CD4-positive, CD25-positive, alpha-beta regulatory T cell (primary cell): ENCODE measurements at regions not wholly inside any gene's neighbourhood (a gene's known extent, or its start where the extent isn't known, plus 50 kb on each side); places are given as distances from the start of the nearest gene placed in this dataset.
"Not testable (repeated sequence)": the region's sequence is repeated elsewhere in the genome, so short reads cannot be mapped to it uniquely, and the experiment has no call there.

Experiments
- ATAC-seq, 2 donors: fragments of 150-1000 bp; cut with Tn5 transposase; one replicate each; pipeline ENCODE4 v1.10.0; 2021; ENCODE audit warnings: low read depth in 2 of 2, moderate number of reproducible peaks in 2 of 2, moderate library complexity in 1 of 2
- DNase-seq, 3 donors: peaks; one replicate each; pipeline versions ENCODE4 v3.0.0 to v3.0.0-alpha.2; 2012 to 2022; ENCODE audit warnings: mixed read lengths in 1 of 3
- H3K27ac ChIP-seq: one replicate; pipeline ENCODE4 v1.7.0; 2013; ENCODE audit warnings: mild to moderate bottlenecking, low read length; ENCODE audit not compliant: insufficient read depth, poor library complexity, severe bottlenecking
- H3K27me3 ChIP-seq: one replicate; pipeline ENCODE4 v1.7.0; 2013; ENCODE audit warnings: low read length; ENCODE audit not compliant: control insufficient read depth, insufficient read depth
- H3K36me3 ChIP-seq: one replicate; pipeline ENCODE4 v1.7.0; 2013; ENCODE audit warnings: mild to moderate bottlenecking, low read length, moderate library complexity; ENCODE audit not compliant: control insufficient read depth, insufficient read depth
- H3K4me1 ChIP-seq: 2 replicates; pipeline ENCODE4 v1.7.0; 2013; ENCODE audit warnings: mild to moderate bottlenecking, low read length; ENCODE audit not compliant: insufficient read depth, control insufficient read depth, poor library complexity, severe bottlenecking
- H3K4me3 ChIP-seq: one replicate; pipeline ENCODE4 v1.7.0; 2013; ENCODE audit warnings: low read depth, mild to moderate bottlenecking, low read length, moderate library complexity
- H3K9me3 ChIP-seq, 2 experiments: 1 replicate in 1 of 2; 2 replicates in 1 of 2; pipeline ENCODE4 v1.7.0; 2013; ENCODE audit warnings: low read length in 2 of 2, mild to moderate bottlenecking in 1 of 2, moderate library complexity in 1 of 2; ENCODE audit not compliant: control insufficient read depth in 2 of 2
- H3K27ac Mint-ChIP-seq, 3 donors: one replicate each; pipeline ENCODE4 v1.8.0; 2020 to 2022; ENCODE audit warnings: mild to moderate bottlenecking in 3 of 3, mixed read lengths in 3 of 3, moderate library complexity in 2 of 3
- H3K27me3 Mint-ChIP-seq: one replicate; pipeline ENCODE4 v1.8.0; 2022; ENCODE audit warnings: mild to moderate bottlenecking, mixed read lengths
- H3K36me3 Mint-ChIP-seq: one replicate; pipeline ENCODE4 v1.8.0; 2020; ENCODE audit warnings: mixed read lengths
- H3K4me1 Mint-ChIP-seq, 4 donors: one replicate each; pipeline ENCODE4 v1.8.0; 2020 to 2022; ENCODE audit warnings: mixed read lengths in 4 of 4, mild to moderate bottlenecking in 1 of 4
- H3K4me3 Mint-ChIP-seq, 4 donors: one replicate each; pipeline ENCODE4 v1.8.0; 2020 to 2022; ENCODE audit warnings: mild to moderate bottlenecking in 4 of 4, mixed read lengths in 4 of 4, moderate library complexity in 3 of 4
- H3K9me3 Mint-ChIP-seq, 7 donors: one replicate each; pipeline ENCODE4 v1.8.0; 2020 to 2022; ENCODE audit warnings: mixed read lengths in 7 of 7, mild to moderate bottlenecking in 3 of 7, moderate library complexity in 2 of 7

GRCh38 chr2:87456477-87457128 is 291.3 kb upstream of the PLGLB2 start:
- H3K36me3 ChIP-seq, H3K36me3 Mint-ChIP-seq, H3K4me1 ChIP-seq, H3K9me3 ChIP-seq, H3K27me3 ChIP-seq, H3K27me3 Mint-ChIP-seq, H3K9me3 Mint-ChIP-seq: not testable (repeated sequence)
- DNase-seq: peak in 1 of 3 donors; percentile 43
- H3K27ac ChIP-seq: peak overlapping the region; percentile 74
- Mint-ChIP-seq H3K27ac (peak overlapping the region in 1 of 3 donors; percentile 91), H3K4me3 (peak overlapping the region; percentile 80 to 94 (median 84)), H3K4me1 (peaks cover 0 to 16% (median 0%) of the 10 kb centered on the region in 4 donors)
- peak overlapping the region; percentile 64 for H3K4me3 ChIP-seq
- ATAC-seq: peak; percentile 58 to 61

- H3K27me3 ChIP-seq, H3K27me3 Mint-ChIP-seq, H3K4me3 Mint-ChIP-seq, H3K36me3 Mint-ChIP-seq, H3K9me3 ChIP-seq, DNase-seq, H3K4me3 ChIP-seq, H3K9me3 Mint-ChIP-seq, H3K4me1 ChIP-seq, H3K36me3 ChIP-seq, H3K27ac Mint-ChIP-seq: not testable (repeated sequence)
- peaks cover 0 to 16% (median 0%) of the 10 kb centered on the region in 4 donors for H3K4me1 Mint-ChIP-seq
- H3K27ac ChIP-seq: peak overlapping the region; percentile 74
- ATAC-seq: peak in 1 of 2 donors; percentile 10
Measured at GRCh38 chr2:87457129-87457499, 290.8 kb upstream of the PLGLB2 start.

GRCh38 chr2:87458938-87459337 is 288.9 kb upstream of the PLGLB2 start:
- not testable (repeated sequence) for H3K9me3 ChIP-seq, H3K27me3 Mint-ChIP-seq, H3K36me3 Mint-ChIP-seq, H3K4me1 ChIP-seq, H3K36me3 ChIP-seq, DNase-seq, H3K9me3 Mint-ChIP-seq, H3K27me3 ChIP-seq
- Mint-ChIP-seq H3K4me3 (peak overlapping the region; percentile 66 to 94 (median 83)), H3K4me1 (peaks cover 0 to 13% (median under 1%) of the 10 kb centered on the region in 4 donors), H3K27ac (peak overlapping the region in 1 of 3 donors; percentile 90)
- Histone ChIP-seq H3K4me3 (peak overlapping the region; percentile 81), H3K27ac (peak overlapping the region; percentile 65)
- ATAC-seq: peak; percentile 35 to 43

- H3K4me1 Mint-ChIP-seq: peaks cover 2 to 17% (median 6%) of the 10 kb centered on the region in 4 donors
- not testable (repeated sequence) for H3K27me3 ChIP-seq, H3K9me3 Mint-ChIP-seq, H3K4me3 ChIP-seq, H3K4me3 Mint-ChIP-seq, ATAC-seq, H3K4me1 ChIP-seq, H3K27ac Mint-ChIP-seq, H3K36me3 ChIP-seq, DNase-seq, H3K27me3 Mint-ChIP-seq, H3K9me3 ChIP-seq, H3K36me3 Mint-ChIP-seq
- H3K27ac ChIP-seq: peak overlapping the region; percentile 14
Measured at GRCh38 chr2:87460104-87460503, 287.8 kb upstream of the PLGLB2 start.

- H3K27ac Mint-ChIP-seq, H3K36me3 Mint-ChIP-seq, H3K27ac ChIP-seq, DNase-seq, H3K9me3 Mint-ChIP-seq, ATAC-seq, H3K9me3 ChIP-seq, H3K4me3 ChIP-seq, H3K27me3 ChIP-seq, H3K36me3 ChIP-seq, H3K4me1 ChIP-seq, H3K4me3 Mint-ChIP-seq, H3K27me3 Mint-ChIP-seq: not testable (repeated sequence)
- peaks cover 4 to 22% (median 9%) of the 10 kb centered on the region in 4 donors for H3K4me1 Mint-ChIP-seq
Measured at GRCh38 chr2:87460662-87461061, 287.2 kb upstream of the PLGLB2 start.

- not testable (repeated sequence) for H3K27ac Mint-ChIP-seq, H3K27me3 ChIP-seq, ATAC-seq, H3K36me3 Mint-ChIP-seq, H3K27me3 Mint-ChIP-seq, H3K4me1 ChIP-seq, DNase-seq, H3K36me3 ChIP-seq, H3K4me3 ChIP-seq, H3K27ac ChIP-seq, H3K9me3 Mint-ChIP-seq, H3K9me3 ChIP-seq
- Mint-ChIP-seq H3K4me1 (peaks cover 5 to 31% (median 13%) of the 10 kb centered on the region in 4 donors), H3K4me3 (peak overlapping the region in 1 of 4 donors; percentile 60)
Measured at GRCh38 chr2:87461671-87462070, 286.2 kb upstream of the PLGLB2 start.

GRCh38 chr2:87464219-87464618 is 283.7 kb upstream of the PLGLB2 start:
- H3K27ac Mint-ChIP-seq: peak overlapping the region; percentile 44 to 96 (median 65)
- not testable (repeated sequence) for H3K9me3 ChIP-seq, H3K27me3 Mint-ChIP-seq, H3K9me3 Mint-ChIP-seq, ATAC-seq, H3K27me3 ChIP-seq, H3K4me3 ChIP-seq, H3K36me3 ChIP-seq, H3K27ac ChIP-seq, H3K36me3 Mint-ChIP-seq, DNase-seq
- H3K4me1 Mint-ChIP-seq: peaks cover 6 to 36% (median 17%) of the 10 kb centered on the region in 4 donors
- peaks cover 17% of the 10 kb centered on the region for H3K4me1 ChIP-seq
- H3K4me3 Mint-ChIP-seq: peak overlapping the region in 3 of 4 donors; percentile 57 to 83 (median 78)

DNA sequence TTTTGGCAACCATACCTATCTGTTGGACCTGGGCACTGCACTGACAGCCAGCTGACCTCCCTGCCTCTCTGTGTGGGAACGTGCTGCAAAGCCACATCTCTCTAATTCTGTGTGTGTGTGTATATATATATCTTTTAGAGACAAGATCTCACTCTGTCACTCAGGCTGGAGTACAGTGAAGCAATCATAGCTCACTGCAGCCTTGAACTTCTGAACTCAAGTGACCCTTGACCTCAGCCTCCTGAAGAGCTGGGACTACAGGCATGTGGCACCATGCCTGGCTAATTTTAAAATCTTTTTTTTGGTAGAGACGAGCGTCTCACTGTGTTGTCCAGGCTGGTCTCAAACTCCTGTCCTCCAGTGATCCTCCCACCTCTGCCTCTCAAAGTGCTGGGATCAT is 282.2 kb upstream of the PLGLB2 start:
- not testable (repeated sequence) for H3K27me3 ChIP-seq, H3K9me3 ChIP-seq, H3K4me3 ChIP-seq, ATAC-seq, H3K9me3 Mint-ChIP-seq, H3K36me3 Mint-ChIP-seq, H3K36me3 ChIP-seq, H3K27me3 Mint-ChIP-seq, DNase-seq
- H3K4me1 Mint-ChIP-seq: peaks cover 10 to 44% (median 21%) of the 10 kb centered on the region in 4 donors
- peak overlapping the region in 2 of 3 donors; percentile 22 to 94 for H3K27ac Mint-ChIP-seq
- H3K4me1 ChIP-seq: peaks cover 31% of the 10 kb centered on the region
- peak overlapping the region in 1 of 4 donors; percentile 69 for H3K4me3 Mint-ChIP-seq
- peak overlapping the region; percentile 67 for H3K27ac ChIP-seq
